ENCODE measurements at regions not wholly inside any gene's neighbourhood (a gene's known extent, or its start where the extent isn't known, plus 50 kb on each side); places are given as distances from the start of the nearest gene placed in this dataset.

- no peak for TF ChIP-seq CTCF (IDR thresholded peaks at IDR 0.05; ENCODE audit: control extremely low read depth, extremely low read depth, low read depth, missing control alignments)
- POLR2A ChIA-PET, result no interaction called here
- CTCF ChIA-PET, result no interaction called here
- DNase-seq (ENCODE audit: extremely low spot score), result no peak
Measured at GRCh38 chr1:196001188-196001587, 607.1 kb downstream of the KCNT2 start.

- CTCF ChIA-PET, result interaction anchor here (1.4 kb wide), 1 partner anchor 10 kb away, joined by 3 read pairs; no protein-coding TSS in a partner anchor
- no peak for DNase-seq (ENCODE audit: extremely low spot score)
- no peak for TF ChIP-seq CTCF (IDR thresholded peaks at IDR 0.05; ENCODE audit: control extremely low read depth, extremely low read depth, low read depth, missing control alignments)
- POLR2A ChIA-PET, result no interaction called here
Measured at GRCh38 chr1:195999022-195999421, 609.2 kb downstream of the KCNT2 start.

DNA sequence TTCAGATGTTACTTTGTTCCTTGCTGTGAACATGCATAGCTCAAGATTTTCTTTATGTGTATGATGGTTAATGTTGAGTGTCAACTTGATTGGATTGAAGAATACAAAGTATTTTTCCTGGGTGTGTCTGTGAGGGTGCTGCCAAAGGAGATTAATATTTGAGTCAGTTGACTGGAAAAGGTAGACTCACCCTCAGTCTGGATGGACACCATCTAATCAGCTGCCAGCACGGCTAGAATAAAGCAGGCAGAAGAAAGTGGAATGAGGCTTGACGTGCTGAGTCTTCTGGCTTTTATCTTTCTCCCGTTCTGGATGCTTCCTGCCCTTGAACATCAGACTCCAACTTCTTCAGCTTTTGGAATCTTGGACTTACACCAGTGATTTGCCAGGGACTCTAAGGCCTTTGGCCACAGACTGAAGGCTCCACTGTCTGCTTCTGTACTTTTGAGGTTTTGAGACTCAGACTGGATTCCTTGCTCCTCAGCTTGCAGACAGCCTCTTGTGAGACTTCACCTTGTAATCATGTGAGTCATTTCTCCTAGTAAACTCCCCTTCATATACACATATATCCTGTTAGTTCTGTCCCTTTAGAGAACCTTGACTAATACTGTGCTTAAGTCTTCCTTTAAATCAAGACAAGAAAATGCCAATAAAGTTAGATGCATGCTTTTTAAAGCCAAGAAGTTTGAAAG lies 626.6 kb downstream of the KCNT2 start:
- ChIA-PET POLR2A (no interaction called here), CTCF (interaction anchor here (0.9 kb wide), 1 partner anchor 11 kb away, joined by 3 read pairs; no protein-coding TSS in a partner anchor)
- no peak for TF ChIP-seq CTCF (IDR thresholded peaks at IDR 0.05; ENCODE audit: control extremely low read depth, extremely low read depth, low read depth, missing control alignments)
- DNase-seq (ENCODE audit: extremely low spot score), result no peak

GRCh38 chr1:195979646-195980045 lies 628.6 kb downstream of the KCNT2 start:
- TF ChIP-seq CTCF (IDR thresholded peaks at IDR 0.05; ENCODE audit: control extremely low read depth, extremely low read depth, low read depth, missing control alignments), result no peak
- no peak for DNase-seq (ENCODE audit: extremely low spot score)
- CTCF ChIA-PET, result no interaction called here
- POLR2A ChIA-PET, result no interaction called here

DNA sequence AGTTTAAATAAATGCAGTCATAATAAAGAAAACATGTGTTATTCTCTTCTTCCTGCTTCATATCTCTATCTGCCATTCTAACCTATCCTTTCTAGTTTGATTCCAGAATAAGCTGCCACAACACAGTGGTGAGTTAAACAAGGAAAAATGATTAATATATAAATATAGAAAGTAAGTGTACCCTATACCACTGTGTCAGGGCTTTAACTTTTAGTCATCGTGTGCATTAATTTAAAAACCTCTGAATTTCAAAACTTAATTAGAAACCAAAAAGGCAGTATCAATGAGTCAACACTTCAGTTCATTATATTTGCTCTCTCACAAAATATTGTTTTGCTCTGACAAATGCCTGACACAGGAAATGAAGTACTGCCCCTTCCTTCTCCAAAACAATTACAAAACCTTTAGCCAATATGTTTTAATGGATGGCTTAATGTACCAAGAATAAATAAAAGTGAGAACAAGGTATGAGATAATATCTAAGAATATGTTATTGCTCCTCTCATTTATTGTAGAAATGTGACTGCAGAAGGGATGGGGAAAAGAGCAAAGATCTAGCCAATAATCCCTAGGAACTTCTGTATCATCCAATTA lies 634.8 kb downstream of the KCNT2 start:
- DNase-seq (ENCODE audit: extremely low spot score), result no peak
- no peak for TF ChIP-seq CTCF (IDR thresholded peaks at IDR 0.05; ENCODE audit: control extremely low read depth, extremely low read depth, low read depth, missing control alignments)
- POLR2A ChIA-PET, result no interaction called here
- CTCF ChIA-PET, result no interaction called here

GRCh38 chr1:195971589-195971988 lies 636.7 kb downstream of the KCNT2 start:
- ChIA-PET CTCF (interaction anchor here (1.1 kb wide), 1 partner anchor 17 kb away, joined by 3 read pairs; no protein-coding TSS in a partner anchor), POLR2A (no interaction called here)
- no peak for DNase-seq (ENCODE audit: extremely low spot score)
- no peak for TF ChIP-seq CTCF (IDR thresholded peaks at IDR 0.05; ENCODE audit: control extremely low read depth, extremely low read depth, low read depth, missing control alignments)

All from GM10248 (cell line).